Activated CD8-positive, alpha-beta T cell treated with anti-CD3 and anti-CD28 coated beads, Interleukin-2, amount 10 ng/mL, durations not matched to agents 7 days and 5 days (primary cell): ENCODE measurements at regions not wholly inside any gene's neighbourhood (a gene's known extent, or its start where the extent isn't known, plus 50 kb on each side); places are given as distances from the start of the nearest gene placed in this dataset.
"Not testable (repeated sequence)": the region's sequence is repeated elsewhere in the genome, so short reads cannot be mapped to it uniquely, and the experiment has no call there.

Source experiments
- ATAC-seq: fragments of 150-1000 bp; cut with Tn5 transposase; one replicate; pipeline ENCODE4 v1.10.0; 2021; ENCODE audit warnings: moderate library complexity
- CTCF ChIA-PET: fragments of 350-600 bp; sonication (Branson Sonifier 250); formaldehyde crosslinking; loops from one replicate; lab custom pipeline; 2021; ENCODE audit warnings: antibody characterized with exemption; lab: Charles Lee
- POLR2A ChIA-PET: fragments of 350-600 bp; sonication (Branson Sonifier 250); formaldehyde crosslinking; loops from one replicate; lab custom pipeline; 2021; ENCODE audit warnings: antibody characterized with exemption; lab: Charles Lee
- DNase-seq: peaks from one replicate; pipeline ENCODE4 v3.0.0-alpha.2; 2020
- H3K27ac Mint-ChIP-seq: one replicate; pipeline ENCODE4 v1.8.0; 2021; ENCODE audit warnings: mild to moderate bottlenecking, mixed read lengths
- H3K27me3 Mint-ChIP-seq: one replicate; pipeline ENCODE4 v1.8.0; 2021; ENCODE audit warnings: low read depth, mixed read lengths
- H3K36me3 Mint-ChIP-seq: one replicate; pipeline ENCODE4 v1.8.0; 2021; ENCODE audit warnings: low read depth, mixed read lengths
- H3K4me1 Mint-ChIP-seq: one replicate; pipeline ENCODE4 v1.8.0; 2021; ENCODE audit warnings: low read depth, mixed read lengths
- H3K4me3 Mint-ChIP-seq: one replicate; pipeline ENCODE4 v1.8.0; 2021; ENCODE audit warnings: mild to moderate bottlenecking, mixed read lengths
- H3K9me3 Mint-ChIP-seq: one replicate; pipeline ENCODE4 v1.8.0; 2022; ENCODE audit warnings: mixed read lengths; ENCODE audit not compliant: insufficient read depth

- no peak overlapping the region for H3K4me3 Mint-ChIP-seq
- no peaks in the 10 kb centered on the region for H3K27me3 Mint-ChIP-seq
- ATAC-seq: no peak
- peaks cover 13% of the 10 kb centered on the region for H3K9me3 Mint-ChIP-seq
- POLR2A ChIA-PET: no interaction called here
- no peaks in the 10 kb centered on the region for H3K4me1 Mint-ChIP-seq
- no peak for DNase-seq
- no peaks in the 10 kb centered on the region for H3K36me3 Mint-ChIP-seq
- CTCF ChIA-PET: no interaction called here
- no peak overlapping the region for H3K27ac Mint-ChIP-seq
Measured at GRCh38 chrX:88937616-88938015, 190.6 kb downstream of the CPXCR1 start.

GRCh38 chrX:88940904-88941303 lies 193.9 kb downstream of the CPXCR1 start:
- H3K27me3 Mint-ChIP-seq: no peaks in the 10 kb centered on the region
- no peak overlapping the region for H3K27ac Mint-ChIP-seq
- ChIA-PET CTCF (no interaction called here), POLR2A (no interaction called here)
- DNase-seq: no peak
- no peak overlapping the region for H3K4me3 Mint-ChIP-seq
- no peaks in the 10 kb centered on the region for H3K36me3 Mint-ChIP-seq
- peaks cover 9% of the 10 kb centered on the region for H3K9me3 Mint-ChIP-seq
- H3K4me1 Mint-ChIP-seq: no peaks in the 10 kb centered on the region
- no peak for ATAC-seq

GRCh38 chrX:88944661-88945060 lies 197.6 kb downstream of the CPXCR1 start:
- no peak for ATAC-seq
- POLR2A ChIA-PET: no interaction called here
- Mint-ChIP-seq H3K4me3 (no peak overlapping the region), H3K27ac (no peak overlapping the region), H3K36me3 (no peaks in the 10 kb centered on the region), H3K9me3 (peaks cover 4% of the 10 kb centered on the region), H3K4me1 (no peaks in the 10 kb centered on the region), H3K27me3 (no peaks in the 10 kb centered on the region)
- CTCF ChIA-PET: no interaction called here
- DNase-seq: no peak

- CTCF ChIA-PET, H3K4me3 Mint-ChIP-seq, DNase-seq, H3K36me3 Mint-ChIP-seq, H3K27me3 Mint-ChIP-seq, H3K4me1 Mint-ChIP-seq, ATAC-seq, H3K9me3 Mint-ChIP-seq, POLR2A ChIA-PET, H3K27ac Mint-ChIP-seq: not testable (repeated sequence)
Measured at GRCh38 chrX:88956059-88956458, 209.0 kb downstream of the CPXCR1 start.

- DNase-seq: no peak
- no peaks in the 10 kb centered on the region for H3K36me3 Mint-ChIP-seq
- CTCF ChIA-PET: no interaction called here
- no peak overlapping the region for H3K27ac Mint-ChIP-seq
- POLR2A ChIA-PET: no interaction called here
- H3K4me1 Mint-ChIP-seq: no peaks in the 10 kb centered on the region
- H3K4me3 Mint-ChIP-seq: no peak overlapping the region
- H3K9me3 Mint-ChIP-seq: no peaks in the 10 kb centered on the region
- H3K27me3 Mint-ChIP-seq: no peaks in the 10 kb centered on the region
- no peak for ATAC-seq
Measured at GRCh38 chrX:88977835-88978234, 230.8 kb downstream of the CPXCR1 start.

- H3K4me1 Mint-ChIP-seq: no peaks in the 10 kb centered on the region
- CTCF ChIA-PET: no interaction called here
- POLR2A ChIA-PET: no interaction called here
- H3K36me3 Mint-ChIP-seq: no peaks in the 10 kb centered on the region
- no peaks in the 10 kb centered on the region for H3K27me3 Mint-ChIP-seq
- no peak overlapping the region for H3K4me3 Mint-ChIP-seq
- H3K27ac Mint-ChIP-seq: no peak overlapping the region
- ATAC-seq: no peak
- no peaks in the 10 kb centered on the region for H3K9me3 Mint-ChIP-seq
- DNase-seq: no peak
Measured at GRCh38 chrX:88982183-88982582, 235.2 kb downstream of the CPXCR1 start.

- H3K9me3 Mint-ChIP-seq: no peaks in the 10 kb centered on the region
- H3K4me1 Mint-ChIP-seq: no peaks in the 10 kb centered on the region
- ChIA-PET CTCF (no interaction called here), POLR2A (no interaction called here)
- DNase-seq: no peak
- H3K36me3 Mint-ChIP-seq: no peaks in the 10 kb centered on the region
- no peak overlapping the region for H3K27ac Mint-ChIP-seq
- H3K27me3 Mint-ChIP-seq: no peaks in the 10 kb centered on the region
- no peak overlapping the region for H3K4me3 Mint-ChIP-seq
- ATAC-seq: no peak
Measured at GRCh38 chrX:88982933-88983332, 235.9 kb downstream of the CPXCR1 start.

- Mint-ChIP-seq H3K27ac (no peak overlapping the region), H3K4me1 (no peaks in the 10 kb centered on the region), H3K27me3 (no peaks in the 10 kb centered on the region), H3K4me3 (no peak overlapping the region), H3K36me3 (no peaks in the 10 kb centered on the region), H3K9me3 (no peaks in the 10 kb centered on the region)
- ChIA-PET CTCF (no interaction called here), POLR2A (no interaction called here)
- ATAC-seq (no peak), DNase-seq (no peak)
Measured at GRCh38 chrX:88988796-88989195, 241.8 kb downstream of the CPXCR1 start.

GRCh38 chrX:88990882-88991582 lies 244.0 kb downstream of the CPXCR1 start:
- no peak overlapping the region for H3K4me3 Mint-ChIP-seq
- H3K4me1 Mint-ChIP-seq: no peaks in the 10 kb centered on the region
- no peak for DNase-seq
- H3K9me3 Mint-ChIP-seq: no peaks in the 10 kb centered on the region
- H3K27me3 Mint-ChIP-seq: no peaks in the 10 kb centered on the region
- ATAC-seq: no peak
- H3K27ac Mint-ChIP-seq: no peak overlapping the region
- CTCF ChIA-PET: no interaction called here
- POLR2A ChIA-PET: no interaction called here
- no peaks in the 10 kb centered on the region for H3K36me3 Mint-ChIP-seq

- CTCF ChIA-PET: no interaction called here
Measured at GRCh38 chrX:88991583-88992132, 244.6 kb downstream of the CPXCR1 start.

GRCh38 chrX:89021964-89022363 lies 274.9 kb downstream of the CPXCR1 start:
- H3K27ac Mint-ChIP-seq: no peak overlapping the region
- DNase-seq: no peak
- H3K27me3 Mint-ChIP-seq: no peaks in the 10 kb centered on the region
- H3K4me3 Mint-ChIP-seq: no peak overlapping the region
- H3K36me3 Mint-ChIP-seq: no peaks in the 10 kb centered on the region
- no peak for ATAC-seq
- H3K9me3 Mint-ChIP-seq: no peaks in the 10 kb centered on the region
- CTCF ChIA-PET: no interaction called here
- POLR2A ChIA-PET: no interaction called here
- no peaks in the 10 kb centered on the region for H3K4me1 Mint-ChIP-seq

More at GRCh38 chrX:88991583-88992132, 244.6 kb downstream of the CPXCR1 start:
- H3K36me3 Mint-ChIP-seq: no peaks in the 10 kb centered on the region
- H3K4me3 Mint-ChIP-seq: no peak overlapping the region
- no peaks in the 10 kb centered on the region for H3K4me1 Mint-ChIP-seq
- H3K27ac Mint-ChIP-seq: no peak overlapping the region
- H3K9me3 Mint-ChIP-seq: no peaks in the 10 kb centered on the region
- DNase-seq (no peak), ATAC-seq (no peak)
- no peaks in the 10 kb centered on the region for H3K27me3 Mint-ChIP-seq
- POLR2A ChIA-PET: no interaction called here

- H3K9me3 Mint-ChIP-seq: no peaks in the 10 kb centered on the region
- CTCF ChIA-PET: no interaction called here
- H3K4me1 Mint-ChIP-seq: no peaks in the 10 kb centered on the region
- DNase-seq (no peak), ATAC-seq (no peak)
- no peaks in the 10 kb centered on the region for H3K36me3 Mint-ChIP-seq
- no peak overlapping the region for H3K27ac Mint-ChIP-seq
- H3K27me3 Mint-ChIP-seq: no peaks in the 10 kb centered on the region
- POLR2A ChIA-PET: no interaction called here
- no peak overlapping the region for H3K4me3 Mint-ChIP-seq
Measured at GRCh38 chrX:89033723-89034122, 286.7 kb downstream of the CPXCR1 start.

GRCh38 chrX:89034679-89035078 lies 287.7 kb downstream of the CPXCR1 start:
- CTCF ChIA-PET: no interaction called here
- ATAC-seq (no peak), DNase-seq (no peak)
- no peaks in the 10 kb centered on the region for H3K27me3 Mint-ChIP-seq
- H3K4me3 Mint-ChIP-seq: no peak overlapping the region
- no peak overlapping the region for H3K27ac Mint-ChIP-seq
- POLR2A ChIA-PET: no interaction called here
- no peaks in the 10 kb centered on the region for H3K36me3 Mint-ChIP-seq
- H3K9me3 Mint-ChIP-seq: no peaks in the 10 kb centered on the region
- H3K4me1 Mint-ChIP-seq: no peaks in the 10 kb centered on the region
